ENCODE measurements at regions not wholly inside any gene's neighbourhood (a gene's known extent, or its start where the extent isn't known, plus 50 kb on each side); places are given as distances from the start of the nearest gene placed in this dataset.

DNA sequence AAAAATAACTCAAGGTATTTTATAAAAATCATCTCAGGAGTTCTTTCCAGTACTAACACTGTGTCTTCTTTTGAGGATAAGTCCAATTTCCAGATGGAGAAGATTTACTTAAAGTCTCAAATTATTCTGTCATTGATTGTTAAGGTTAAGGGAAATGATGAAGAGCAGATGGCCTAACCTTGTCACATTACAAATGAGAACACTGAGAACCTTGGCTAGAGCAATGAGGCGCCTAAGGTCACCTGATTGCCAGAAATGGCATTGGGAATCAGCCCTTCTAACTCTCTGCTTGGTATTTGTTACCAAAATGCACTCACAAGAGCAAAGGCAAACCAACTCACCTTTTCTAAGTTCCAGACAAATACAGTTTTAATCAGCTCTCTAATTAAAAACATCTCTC, 835.1 kb downstream of the RNF144A start:
- no peaks in the 10 kb centered on the region for H4K20me1 ChIP-seq (replicated peaks; ENCODE audit: control insufficient read depth, insufficient read depth, low read length)
- WGBS (ENCODE audit: insufficient coverage, low coverage, missing lambda C conversion rate), result 0% methylated on average over 1 of the region's 1 CpG
- TF ChIP-seq SUPT5H (IDR thresholded peaks at IDR 0.05), result no peak
- no peak for TF ChIP-seq EHMT2 (IDR thresholded peaks at IDR 0.05)
- no peak for TF ChIP-seq GATAD2B (IDR thresholded peaks at IDR 0.05; ENCODE audit: borderline replicate concordance)
- no peak for TF ChIP-seq CBX8 (IDR thresholded peaks at IDR 0.05; ENCODE audit: borderline replicate concordance, extremely low read depth, low read depth, low read length, poor library complexity, severe bottlenecking)
- TF ChIP-seq, protein P1, sequence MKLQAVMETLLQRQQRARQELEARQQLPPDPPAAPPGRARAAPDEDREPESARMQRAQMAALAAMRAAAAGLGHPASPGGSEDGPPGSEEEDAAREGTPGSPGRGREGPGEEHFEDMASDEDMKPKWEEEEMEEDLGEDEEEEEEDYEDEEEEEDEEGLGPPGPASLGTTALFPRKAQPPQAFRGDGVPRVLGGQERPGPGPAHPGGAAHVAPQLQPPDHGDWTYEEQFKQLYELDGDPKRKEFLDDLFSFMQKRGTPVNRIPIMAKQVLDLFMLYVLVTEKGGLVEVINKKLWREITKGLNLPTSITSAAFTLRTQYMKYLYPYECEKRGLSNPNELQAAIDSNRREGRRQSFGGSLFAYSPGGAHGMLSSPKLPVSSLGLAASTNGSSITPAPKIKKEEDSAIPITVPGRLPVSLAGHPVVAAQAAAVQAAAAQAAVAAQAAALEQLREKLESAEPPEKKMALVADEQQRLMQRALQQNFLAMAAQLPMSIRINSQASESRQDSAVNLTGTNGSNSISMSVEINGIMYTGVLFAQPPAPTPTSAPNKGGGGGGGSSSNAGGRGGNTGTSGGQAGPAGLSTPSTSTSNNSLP (IDR thresholded peaks at IDR 0.05; ENCODE audit: borderline replicate concordance, low read depth, low read length), result no peak
- no peak for TF ChIP-seq HMGN3 (IDR thresholded peaks at IDR 0.05; ENCODE audit: borderline replicate concordance, extremely low read depth, insufficient read length, low read depth, low read length)
- TF ChIP-seq RUNX1 (IDR thresholded peaks at IDR 0.05; ENCODE audit: low read depth), result no peak
- no peak for TF ChIP-seq ZNF583 (CRISPR knock-in tag; IDR thresholded peaks at IDR 0.05)
- TF ChIP-seq, protein P2, sequence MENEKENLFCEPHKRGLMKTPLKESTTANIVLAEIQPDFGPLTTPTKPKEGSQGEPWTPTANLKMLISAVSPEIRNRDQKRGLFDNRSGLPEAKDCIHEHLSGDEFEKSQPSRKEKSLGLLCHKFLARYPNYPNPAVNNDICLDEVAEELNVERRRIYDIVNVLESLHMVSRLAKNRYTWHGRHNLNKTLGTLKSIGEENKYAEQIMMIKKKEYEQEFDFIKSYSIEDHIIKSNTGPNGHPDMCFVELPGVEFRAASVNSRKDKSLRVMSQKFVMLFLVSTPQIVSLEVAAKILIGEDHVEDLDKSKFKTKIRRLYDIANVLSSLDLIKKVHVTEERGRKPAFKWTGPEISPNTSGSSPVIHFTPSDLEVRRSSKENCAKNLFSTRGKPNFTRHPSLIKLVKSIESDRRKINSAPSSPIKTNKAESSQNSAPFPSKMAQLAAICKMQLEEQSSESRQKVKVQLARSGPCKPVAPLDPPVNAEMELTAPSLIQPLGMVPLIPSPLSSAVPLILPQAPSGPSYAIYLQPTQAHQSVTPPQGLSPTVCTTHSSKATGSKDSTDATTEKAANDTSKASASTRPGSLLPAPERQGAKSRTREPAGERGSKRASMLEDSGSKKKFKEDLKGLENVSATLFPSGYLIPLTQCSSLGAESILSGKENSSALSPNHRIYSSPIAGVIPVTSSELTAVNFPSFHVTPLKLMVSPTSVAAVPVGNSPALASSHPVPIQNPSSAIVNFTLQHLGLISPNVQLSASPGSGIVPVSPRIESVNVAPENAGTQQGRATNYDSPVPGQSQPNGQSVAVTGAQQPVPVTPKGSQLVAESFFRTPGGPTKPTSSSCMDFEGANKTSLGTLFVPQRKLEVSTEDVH (IDR thresholded peaks at IDR 0.05; ENCODE audit: low read depth, partially characterized antibody), result no peak
- no peak for TF ChIP-seq CREB5 (CRISPR knock-in tag; IDR thresholded peaks at IDR 0.05)
- TF ChIP-seq TCF7L2 (IDR thresholded peaks at IDR 0.05; ENCODE audit: low read depth, low read length), result no peak
- TF ChIP-seq ZNF224 (CRISPR knock-in tag; IDR thresholded peaks at IDR 0.05), result no peak
- TF ChIP-seq, protein P3, sequence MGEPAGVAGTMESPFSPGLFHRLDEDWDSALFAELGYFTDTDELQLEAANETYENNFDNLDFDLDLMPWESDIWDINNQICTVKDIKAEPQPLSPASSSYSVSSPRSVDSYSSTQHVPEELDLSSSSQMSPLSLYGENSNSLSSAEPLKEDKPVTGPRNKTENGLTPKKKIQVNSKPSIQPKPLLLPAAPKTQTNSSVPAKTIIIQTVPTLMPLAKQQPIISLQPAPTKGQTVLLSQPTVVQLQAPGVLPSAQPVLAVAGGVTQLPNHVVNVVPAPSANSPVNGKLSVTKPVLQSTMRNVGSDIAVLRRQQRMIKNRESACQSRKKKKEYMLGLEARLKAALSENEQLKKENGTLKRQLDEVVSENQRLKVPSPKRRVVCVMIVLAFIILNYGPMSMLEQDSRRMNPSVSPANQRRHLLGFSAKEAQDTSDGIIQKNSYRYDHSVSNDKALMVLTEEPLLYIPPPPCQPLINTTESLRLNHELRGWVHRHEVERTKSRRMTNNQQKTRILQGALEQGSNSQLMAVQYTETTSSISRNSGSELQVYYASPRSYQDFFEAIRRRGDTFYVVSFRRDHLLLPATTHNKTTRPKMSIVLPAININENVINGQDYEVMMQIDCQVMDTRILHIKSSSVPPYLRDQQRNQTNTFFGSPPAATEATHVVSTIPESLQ (CRISPR knock-in tag; IDR thresholded peaks at IDR 0.05), result no peak
- TF ChIP-seq NCOA6 (IDR thresholded peaks at IDR 0.05), result no peak
- TF ChIP-seq ZNF12 (CRISPR knock-in tag; IDR thresholded peaks at IDR 0.05), result no peak

More for the DNA sequence above, 835.1 kb downstream of the RNF144A start:
- no peak for ATAC-seq
- no peak overlapping the region for H3K27ac ChIP-seq (ENCODE audit: extremely low read depth, low read depth, low read length)
- no peak overlapping the region for H2AFZ ChIP-seq (ENCODE audit: low read depth, low read length)
- intact Hi-C loops (cut with micrococcal nuclease), result no loop called here
- CTCF ChIA-PET (ENCODE audit: low intra/inter-chr PET ratio), result no interaction called here
- POLR2A ChIA-PET, result no interaction called here
- peaks cover 0 to 3% of the 10 kb centered on the region in 2 experiments; a peak in 1 of 5 replicates for H3K27me3 ChIP-seq (ENCODE audit: control insufficient read depth in 2 of 2, insufficient read depth in 2 of 2, low read length in 2 of 2)
- FAIRE-seq, result no peak
- no peaks in the 10 kb centered on the region for H3K79me2 ChIP-seq (ENCODE audit: control insufficient read depth, insufficient read depth, low read length)
- H3K9me1 ChIP-seq (ENCODE audit: control insufficient read depth, insufficient read depth, low read length), result no peaks in the 10 kb centered on the region
- in situ Hi-C loops (cut with MboI), result no loop called here
- H3K9me3 ChIP-seq (replicated peaks; ENCODE audit: control insufficient read depth, insufficient read depth, low read depth, low read length), result no peaks in the 10 kb centered on the region
- H3K9ac ChIP-seq (ENCODE audit: insufficient read depth in 1 of 2, low read depth in 2 of 2, low read length in 2 of 2), result no peak overlapping the region
- H3K4me3 ChIP-seq, result no peak overlapping the region
- BruUV-seq (replicated peaks), result no TSS peak
- no peak overlapping the region for H3K4me2 ChIP-seq (ENCODE audit: insufficient read depth, low read length)
- H3K4me1 ChIP-seq (replicated peaks in 1 of 2; ENCODE audit: control insufficient read depth in 2 of 2, insufficient read depth in 2 of 2, low read length in 2 of 2), result no peaks in the 10 kb centered on the region
- H3K36me3 ChIP-seq (ENCODE audit: control insufficient read depth, insufficient read depth, low read length), result no peaks in the 10 kb centered on the region
- no peak for DNase-seq (ENCODE audit: extremely low read depth in 1 of 4, low spot score in 3 of 4)

Data from K562 (cell line).